NCI-H69 (cell line): ENCODE measurements at regions not wholly inside any gene's neighbourhood (a gene's known extent, or its start where the extent isn't known, plus 50 kb on each side); places are given as distances from the start of the nearest gene placed in this dataset.

ENCODE experiments used
- DNase-seq: peaks from one replicate; lab custom pipeline; 2025; lab: John Stamatoyannopoulos, UW

DNA sequence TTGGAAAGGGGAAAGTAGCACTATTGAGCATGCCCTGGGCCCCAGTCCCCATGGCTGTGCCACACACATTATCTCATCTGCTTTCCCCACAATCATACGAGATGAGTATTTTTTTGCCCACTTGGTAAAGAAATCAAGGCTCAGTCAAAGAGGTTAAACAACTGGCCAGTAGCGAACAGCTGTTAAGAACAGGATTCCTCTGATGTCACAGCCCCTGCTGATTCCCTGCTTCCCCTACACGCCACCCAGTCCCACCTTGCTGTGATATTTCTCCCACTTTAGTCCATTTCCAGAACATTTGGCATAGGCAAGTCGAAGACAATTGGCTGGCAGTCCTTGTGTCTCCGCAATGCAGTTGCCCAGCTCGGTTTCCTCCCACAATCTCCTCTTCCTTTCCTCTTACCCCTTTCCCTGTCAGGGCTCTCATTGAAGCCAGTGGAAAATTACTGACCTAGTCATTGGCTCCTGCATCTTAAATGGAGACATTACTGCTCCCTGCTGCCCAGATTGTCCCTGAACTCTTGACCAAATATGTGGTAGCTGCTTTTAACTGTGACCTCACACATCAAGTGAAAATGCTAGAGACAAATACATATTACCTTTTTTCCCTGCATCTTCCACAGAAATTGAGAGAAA, 56.5 kb upstream of the EEPD1 start:
- DNase-seq: no peak

DNA sequence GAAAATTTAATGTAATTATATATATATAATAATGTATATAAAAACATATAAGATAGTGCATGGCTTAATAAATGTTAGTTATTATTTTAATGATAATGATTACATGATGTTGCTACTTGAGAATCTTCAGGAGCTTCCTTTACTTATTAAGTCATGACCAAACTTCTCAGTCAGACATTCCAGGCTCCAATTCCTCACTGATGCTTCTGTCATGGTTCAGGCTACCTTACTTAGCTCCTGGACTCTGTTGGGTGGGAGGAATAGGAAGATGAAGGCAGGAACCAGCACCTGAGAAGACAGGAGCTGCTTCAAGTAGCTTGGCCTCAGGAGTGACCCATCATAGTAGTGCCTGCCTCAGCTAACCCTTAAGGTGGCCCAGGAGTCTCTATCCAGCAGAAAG, 55.0 kb upstream of the EEPD1 start:
- DNase-seq: no peak

DNA sequence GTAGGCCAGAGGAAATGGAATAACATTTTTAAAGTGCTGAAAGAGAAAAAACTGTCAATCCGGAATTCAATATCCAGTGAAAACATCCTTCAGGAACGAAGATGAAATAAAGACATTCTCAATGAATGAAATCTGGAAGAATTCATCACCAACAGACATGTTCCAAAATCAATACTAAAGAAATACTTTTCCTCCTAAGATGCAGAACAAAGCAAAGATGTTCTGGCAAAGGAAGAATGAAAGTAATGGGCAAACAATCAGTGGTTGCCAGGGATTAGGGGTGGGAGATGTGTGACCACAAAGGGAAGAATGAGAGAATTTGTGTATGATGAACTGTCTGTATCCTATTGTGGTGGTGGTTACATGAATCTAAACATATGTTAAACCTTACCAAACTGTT, 52.8 kb upstream of the EEPD1 start:
- DNase-seq: no peak

DNA sequence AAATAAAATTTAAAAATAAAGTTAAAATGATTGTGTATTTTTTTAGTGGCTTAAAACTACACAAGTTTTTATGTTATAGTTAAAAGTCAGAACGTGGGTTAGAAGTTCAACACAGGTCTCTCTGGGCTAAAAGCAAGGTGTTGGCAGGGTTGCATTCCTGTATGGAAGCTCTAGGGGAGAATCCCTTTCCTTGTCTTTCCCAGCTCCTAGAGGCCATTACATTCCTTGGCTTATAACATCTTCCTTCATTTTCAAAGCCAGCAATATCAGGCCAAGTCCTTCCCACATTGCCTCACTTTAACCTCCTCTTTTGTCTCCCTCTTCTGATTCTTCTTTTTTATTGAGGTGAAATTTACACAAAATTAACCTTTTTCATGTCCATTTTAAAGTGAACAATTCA, 52.4 kb upstream of the EEPD1 start:
- DNase-seq: no peak
